Psoas muscle (tissue), 7 donors: ENCODE measurements at regions not wholly inside any gene's neighbourhood (a gene's known extent, or its start where the extent isn't known, plus 50 kb on each side); places are given as distances from the start of the nearest gene placed in this dataset.

Experiments used
- ATAC-seq, 4 donors: fragments of 200-7000 bp; cut with Tn5 transposase; one replicate each; pipeline ENCODE4 v1.9.1; 2020; ENCODE audit warnings: moderate library complexity in 3 of 4, mild to moderate bottlenecking in 2 of 4
- DNase-seq, 2 donors: peaks; one replicate each; pipeline ENCODE4 v3.0.0-alpha.2; 2020
- H3K27ac ChIP-seq: fragments of 200-600 bp; one replicate; pipeline ENCODE4 v1.8.0; 2022
- H3K27me3 ChIP-seq, 3 donors: fragments of 200-600 bp in 1 of 3; one replicate each; pipeline versions ENCODE4 v1.6.1 to v1.8.0; 2013 to 2022; ENCODE audit warnings: low read length in 2 of 3, mild to moderate bottlenecking in 2 of 3, moderate library complexity in 1 of 3; ENCODE audit not compliant: insufficient read depth in 3 of 3
- H3K36me3 ChIP-seq, 2 donors: fragments of 200-600 bp in 1 of 2; one replicate each; pipeline versions ENCODE4 v1.6.1 to v1.8.0; 2013 to 2022; ENCODE audit warnings: low read depth in 1 of 2, mild to moderate bottlenecking in 1 of 2, moderate library complexity in 1 of 2; ENCODE audit not compliant: insufficient read depth in 1 of 2
- H3K4me1 ChIP-seq: fragments of 200-600 bp; one replicate; pipeline ENCODE4 v1.8.0; 2022
- H3K4me3 ChIP-seq: fragments of 200-600 bp; one replicate; pipeline ENCODE4 v1.8.0; 2022; ENCODE audit warnings: mild to moderate bottlenecking
- H3K9me3 ChIP-seq: fragments of 200-600 bp; one replicate; pipeline ENCODE4 v1.8.0; 2022
- WGBS, 3 donors: extraction: QIAGEN DNeasy Blood & Tissue Kit; methylation state at CpG; one replicate each; pipeline versions ENCODE4 v1.1.6 to v1.1.7; 2013; 5-methylcytosine and 5-hydroxymethylcytosine counted together
- intact Hi-C, 2 donors: fragments of 100-400 bp; cut with DNase I; formaldehyde crosslinking; loops; one replicate each; pipeline versions ENCODE4 v1.11.0 to v1.14.2; 2022
- TF ChIP-seq, protein P1 (sequence below): fragments of 200-600 bp; IDR thresholded peaks from one replicate; pipeline ENCODE4 v1.8.0; 2022; ENCODE audit warnings: antibody characterized with exemption
- donor health status: healthy with polysubstance abuse.
- donor health status: DM: no; HTN: no; CAD: no; lungs with moderate emphysema.
- donor health status: Bipolar disorder and iron deficiency.
- donor health status: healthy.
- donor health status: DM: yes; HTN: yes; CAD: no.
- donor health status: DM: no; HTN: no; CAD: no.
- donor health status: DM: yes; HTN: yes; CAD: no.

- DNase-seq (no peak), ATAC-seq (no peak)
- Histone ChIP-seq H3K36me3 (no peaks in the 10 kb centered on the region), H3K4me1 (no peaks in the 10 kb centered on the region), H3K4me3 (no peak overlapping the region), H3K27me3 (peaks cover 0 to 5% (median 0%) of the 10 kb centered on the region in 3 donors), H3K9me3 (no peaks in the 10 kb centered on the region), H3K27ac (no peak overlapping the region)
- TF ChIP-seq, protein P1, sequence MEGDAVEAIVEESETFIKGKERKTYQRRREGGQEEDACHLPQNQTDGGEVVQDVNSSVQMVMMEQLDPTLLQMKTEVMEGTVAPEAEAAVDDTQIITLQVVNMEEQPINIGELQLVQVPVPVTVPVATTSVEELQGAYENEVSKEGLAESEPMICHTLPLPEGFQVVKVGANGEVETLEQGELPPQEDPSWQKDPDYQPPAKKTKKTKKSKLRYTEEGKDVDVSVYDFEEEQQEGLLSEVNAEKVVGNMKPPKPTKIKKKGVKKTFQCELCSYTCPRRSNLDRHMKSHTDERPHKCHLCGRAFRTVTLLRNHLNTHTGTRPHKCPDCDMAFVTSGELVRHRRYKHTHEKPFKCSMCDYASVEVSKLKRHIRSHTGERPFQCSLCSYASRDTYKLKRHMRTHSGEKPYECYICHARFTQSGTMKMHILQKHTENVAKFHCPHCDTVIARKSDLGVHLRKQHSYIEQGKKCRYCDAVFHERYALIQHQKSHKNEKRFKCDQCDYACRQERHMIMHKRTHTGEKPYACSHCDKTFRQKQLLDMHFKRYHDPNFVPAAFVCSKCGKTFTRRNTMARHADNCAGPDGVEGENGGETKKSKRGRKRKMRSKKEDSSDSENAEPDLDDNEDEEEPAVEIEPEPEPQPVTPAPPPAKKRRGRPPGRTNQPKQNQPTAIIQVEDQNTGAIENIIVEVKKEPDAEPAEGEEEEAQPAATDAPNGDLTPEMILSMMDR, result no peak
- intact Hi-C loops, result no loop called here
Observed at GRCh38 chrX:65610481-65610880, 57.0 kb upstream of the MSN start.

DNA sequence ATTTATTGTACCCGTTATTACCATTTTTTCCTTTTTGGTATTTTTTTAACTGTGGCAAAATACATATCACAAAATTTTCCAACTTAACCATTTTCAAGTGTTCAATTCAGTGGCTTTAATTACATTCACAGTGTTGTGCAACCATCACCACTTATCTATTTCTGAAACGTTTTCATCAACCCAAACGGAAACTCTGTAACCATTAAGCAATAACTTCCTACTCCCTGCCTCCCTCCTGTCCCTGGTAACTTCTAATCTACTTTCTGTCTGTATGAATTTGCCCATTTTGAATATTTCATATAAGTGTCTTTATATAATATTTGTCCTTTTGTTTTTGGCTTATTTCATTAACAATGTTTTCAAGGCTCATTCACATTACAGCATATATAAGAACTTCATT, 57.4 kb upstream of the MSN start:
- WGBS, 3 donors, result 52 to 56% (median 54%) methylated on average over 3 of the region's 3 CpGs
- H3K36me3 ChIP-seq, result no peaks in the 10 kb centered on the region
- H3K27me3 ChIP-seq, result peaks cover 0 to 5% (median 0%) of the 10 kb centered on the region in 3 donors
- DNase-seq (no peak), ATAC-seq (no peak)
- H3K27ac ChIP-seq, result no peak overlapping the region
- no peaks in the 10 kb centered on the region for H3K4me1 ChIP-seq
- H3K4me3 ChIP-seq, result no peak overlapping the region
- TF ChIP-seq, protein P1, result no peak
- no peaks in the 10 kb centered on the region for H3K9me3 ChIP-seq
- intact Hi-C loops, result no loop called here

DNA sequence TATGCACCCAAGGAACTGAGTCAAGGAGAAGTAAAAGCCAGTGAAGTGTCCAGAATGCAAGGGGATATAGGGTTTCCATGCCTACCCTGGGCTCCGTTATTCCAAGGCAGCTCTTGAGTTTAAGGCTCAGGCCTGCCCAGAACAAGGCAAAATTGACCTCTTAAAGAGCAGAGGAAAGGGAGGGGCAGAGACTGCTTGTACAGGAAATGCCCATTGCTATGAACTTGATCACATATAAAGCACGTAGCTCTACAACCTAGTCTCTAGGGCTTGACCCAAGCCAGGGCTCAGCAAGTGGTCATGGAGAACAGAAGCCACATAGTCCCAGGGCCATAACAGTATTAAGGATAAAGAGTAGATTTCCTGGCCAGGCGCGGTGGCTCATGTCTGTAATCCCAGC, 58.2 kb upstream of the MSN start:
- intact Hi-C loops, result no loop called here
- no peak for ATAC-seq

DNA sequence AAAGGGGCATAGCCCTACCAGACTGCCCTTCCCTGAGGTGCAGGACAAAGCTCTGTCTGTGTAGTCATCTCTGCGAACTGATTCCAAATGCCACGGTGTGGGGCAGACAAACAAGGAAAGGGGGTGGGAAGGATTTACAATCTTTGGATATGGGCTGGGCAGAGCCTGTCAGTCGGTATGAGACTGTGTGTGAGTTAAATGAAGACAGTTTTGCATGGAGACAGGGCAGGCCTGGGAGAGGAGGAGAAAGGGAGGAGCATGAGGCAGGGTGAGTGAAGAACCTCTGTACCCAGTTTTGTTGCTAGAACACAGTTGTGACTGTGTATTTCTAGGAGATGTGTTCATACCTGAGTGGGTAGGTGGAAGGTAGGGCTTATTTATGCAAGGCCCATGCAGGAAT, 59.4 kb upstream of the MSN start:
- Histone ChIP-seq H3K4me1 (no peaks in the 10 kb centered on the region), H3K36me3 (no peaks in the 10 kb centered on the region), H3K4me3 (no peak overlapping the region), H3K27me3 (peaks cover 0 to 5% (median 0%) of the 10 kb centered on the region in 3 donors), H3K27ac (no peak overlapping the region), H3K9me3 (no peaks in the 10 kb centered on the region)
- DNase-seq, result no peak
- TF ChIP-seq, protein P1, result no peak
- ATAC-seq, result no peak
- WGBS, 3 donors, result 45 to 52% (median 48%) methylated on average over 3 of the region's 3 CpGs
- intact Hi-C loops, result no loop called here

More for the DNA sequence above, 58.2 kb upstream of the MSN start:
- H3K4me3 ChIP-seq, result no peak overlapping the region
- peaks cover 0 to 5% (median 0%) of the 10 kb centered on the region in 3 donors for H3K27me3 ChIP-seq
- DNase-seq, result no peak
- H3K4me1 ChIP-seq, result no peaks in the 10 kb centered on the region
- TF ChIP-seq, protein P1, result no peak
- no peaks in the 10 kb centered on the region for H3K9me3 ChIP-seq
- no peaks in the 10 kb centered on the region for H3K36me3 ChIP-seq
- 68 to 84% (median 72%) methylated on average over 4 of the region's 4 CpGs for WGBS, 3 donors
- H3K27ac ChIP-seq, result no peak overlapping the region

- Histone ChIP-seq H3K9me3 (no peaks in the 10 kb centered on the region), H3K4me1 (no peaks in the 10 kb centered on the region), H3K36me3 (no peaks in the 10 kb centered on the region), H3K4me3 (no peak overlapping the region), H3K27ac (no peak overlapping the region), H3K27me3 (peaks cover 0 to 5% (median 0%) of the 10 kb centered on the region in 3 donors)
- no peak for ATAC-seq
- TF ChIP-seq, protein P1, result no peak
- intact Hi-C loops, result no loop called here
- WGBS, 3 donors, result 71 to 91% (median 90%) methylated on average over 3 of the region's 3 CpGs
- DNase-seq, result no peak
Observed at GRCh38 chrX:65607070-65607742, 60.2 kb upstream of the MSN start.
